Smooth muscle cell (in vitro differentiated cells): ENCODE measurements at regions not wholly inside any gene's neighbourhood (a gene's known extent, or its start where the extent isn't known, plus 50 kb on each side); places are given as distances from the start of the nearest gene placed in this dataset.

Experiments used
- DNase-seq: peaks from one replicate; lab custom pipeline; 2025; ENCODE audit not compliant: unreplicated experiment; lab: John Stamatoyannopoulos, UW
- H2AFZ ChIP-seq: fragments of 200-600 bp; sonication (generic); 2 replicates; pipeline ENCODE4 v1.6.0; 2016; ENCODE audit warnings: antibody characterized with exemption, low read depth, mild to moderate bottlenecking
- H3F3A ChIP-seq: fragments of 200-600 bp; sonication (generic); 2 replicates; pipeline ENCODE4 v1.6.0; 2017; ENCODE audit warnings: antibody characterized with exemption, low read depth
- H3K27ac ChIP-seq: fragments of 200-600 bp; sonication (generic); 2 replicates; pipeline ENCODE4 v1.5.1; 2016; ENCODE audit warnings: low read depth, mild to moderate bottlenecking
- H3K27me3 ChIP-seq: fragments of 200-600 bp; sonication (generic); 2 replicates; pipeline ENCODE4 v1.6.1; 2016; ENCODE audit warnings: low read depth, mild to moderate bottlenecking
- H3K36me3 ChIP-seq: fragments of 200-600 bp; sonication (generic); 2 replicates; pipeline ENCODE4 v1.5.1; 2016; ENCODE audit warnings: low read depth
- H3K4me1 ChIP-seq: fragments of 200-600 bp; sonication (generic); 2 replicates; pipeline ENCODE4 v1.5.1; 2016; ENCODE audit warnings: low read depth
- H3K4me2 ChIP-seq: fragments of 200-600 bp; sonication (generic); 2 replicates; pipeline ENCODE4 v1.6.0; 2016; ENCODE audit warnings: mild to moderate bottlenecking
- H3K4me3 ChIP-seq: fragments of 200-600 bp; sonication (generic); 2 replicates; pipeline ENCODE4 v1.5.1; 2016; ENCODE audit warnings: mild to moderate bottlenecking
- H3K79me2 ChIP-seq: fragments of 200-600 bp; sonication (generic); 2 replicates; pipeline ENCODE4 v1.6.0; 2016; ENCODE audit warnings: low read depth, mild to moderate bottlenecking
- H3K9ac ChIP-seq: fragments of 200-600 bp; sonication (generic); 2 replicates; pipeline ENCODE4 v1.6.0; 2016; ENCODE audit warnings: low read depth
- H3K9me3 ChIP-seq: fragments of 200-600 bp; sonication (generic); replicated peaks from 2 replicates; pipeline ENCODE4 v1.5.1; 2016; ENCODE audit warnings: low read depth
- H4K20me1 ChIP-seq: fragments of 200-600 bp; sonication (generic); 2 replicates; pipeline ENCODE4 v1.6.0; 2016; ENCODE audit warnings: low read depth
- WGBS: methylation state at CpG from one replicate; pipeline ENCODE4 v1.1.7; 2016; ENCODE audit warnings: low lambda C conversion rate; 5-methylcytosine and 5-hydroxymethylcytosine counted together
- TF ChIP-seq, protein P1 (sequence below): fragments of 200-600 bp; sonication (generic); IDR thresholded peaks from 2 replicates; pipeline ENCODE4 v1.5.1; 2017; ENCODE audit warnings: borderline replicate concordance, mild to moderate bottlenecking, antibody characterized with exemption; ENCODE audit not compliant: insufficient read depth, poor library complexity, severe bottlenecking

DNA sequence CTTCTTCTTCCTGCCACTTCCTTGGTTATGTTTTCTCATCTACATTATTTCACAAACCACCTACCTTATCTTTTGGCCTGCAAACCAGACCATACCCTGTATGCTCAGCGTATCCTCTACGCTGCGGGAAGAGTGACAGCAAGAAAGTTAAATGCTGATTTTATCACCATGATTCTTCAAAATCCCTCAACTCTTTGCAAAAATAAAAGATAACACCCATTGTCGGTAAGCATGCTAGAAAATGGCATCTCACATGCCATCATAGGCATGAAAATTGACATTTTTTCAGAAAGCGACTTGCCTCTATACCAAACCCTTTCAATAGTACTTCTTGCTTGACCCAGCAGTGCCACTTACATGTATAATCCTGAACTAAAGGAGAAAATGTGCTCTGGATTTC is 102.0 kb downstream of the HPGD start:
- Histone ChIP-seq H3K4me3 (no peak overlapping the region), H2AFZ (no peak overlapping the region), H3K4me2 (no peak overlapping the region), H3K79me2 (no peaks in the 10 kb centered on the region), H3K27me3 (no peaks in the 10 kb centered on the region), H3K4me1 (peaks cover 4% of the 10 kb centered on the region), H3K27ac (no peak overlapping the region), H3K9ac (no peak overlapping the region), H3F3A (no peaks in the 10 kb centered on the region), H3K9me3 (no peaks in the 10 kb centered on the region), H3K36me3 (no peaks in the 10 kb centered on the region), H4K20me1 (no peaks in the 10 kb centered on the region)
- 69% methylated on average over 5 of the region's 5 CpGs for WGBS
- DNase-seq: no peak
- TF ChIP-seq, protein P1, sequence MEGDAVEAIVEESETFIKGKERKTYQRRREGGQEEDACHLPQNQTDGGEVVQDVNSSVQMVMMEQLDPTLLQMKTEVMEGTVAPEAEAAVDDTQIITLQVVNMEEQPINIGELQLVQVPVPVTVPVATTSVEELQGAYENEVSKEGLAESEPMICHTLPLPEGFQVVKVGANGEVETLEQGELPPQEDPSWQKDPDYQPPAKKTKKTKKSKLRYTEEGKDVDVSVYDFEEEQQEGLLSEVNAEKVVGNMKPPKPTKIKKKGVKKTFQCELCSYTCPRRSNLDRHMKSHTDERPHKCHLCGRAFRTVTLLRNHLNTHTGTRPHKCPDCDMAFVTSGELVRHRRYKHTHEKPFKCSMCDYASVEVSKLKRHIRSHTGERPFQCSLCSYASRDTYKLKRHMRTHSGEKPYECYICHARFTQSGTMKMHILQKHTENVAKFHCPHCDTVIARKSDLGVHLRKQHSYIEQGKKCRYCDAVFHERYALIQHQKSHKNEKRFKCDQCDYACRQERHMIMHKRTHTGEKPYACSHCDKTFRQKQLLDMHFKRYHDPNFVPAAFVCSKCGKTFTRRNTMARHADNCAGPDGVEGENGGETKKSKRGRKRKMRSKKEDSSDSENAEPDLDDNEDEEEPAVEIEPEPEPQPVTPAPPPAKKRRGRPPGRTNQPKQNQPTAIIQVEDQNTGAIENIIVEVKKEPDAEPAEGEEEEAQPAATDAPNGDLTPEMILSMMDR: no peak

DNA sequence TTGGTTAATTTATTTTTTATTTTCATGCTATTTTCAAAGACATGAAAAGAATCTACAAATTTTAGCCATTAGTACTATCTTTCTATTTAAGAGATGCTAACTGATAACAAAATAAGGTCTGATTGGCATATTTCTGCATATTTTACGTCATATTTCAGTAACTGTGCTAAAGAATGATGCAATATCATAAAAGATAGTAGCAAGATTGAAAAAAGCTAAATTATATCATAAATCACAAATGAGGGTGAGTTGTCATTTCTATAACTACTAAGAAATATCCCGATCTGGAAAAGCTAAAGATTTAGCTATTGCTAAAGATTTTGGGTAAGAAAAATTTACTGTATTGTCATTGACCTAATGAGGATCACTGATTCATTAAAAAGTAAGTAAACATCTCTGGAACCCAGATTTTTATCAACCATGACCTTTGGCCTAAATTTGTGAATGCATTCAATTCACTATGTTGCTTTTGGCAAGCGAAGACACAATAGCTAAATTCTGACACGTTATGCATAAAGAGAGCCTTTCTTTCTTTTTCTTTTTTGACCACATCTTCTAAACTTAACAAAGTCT is 103.6 kb downstream of the HPGD start:
- H2AFZ ChIP-seq: no peak overlapping the region
- TF ChIP-seq, protein P1: no peak
- H4K20me1 ChIP-seq: no peaks in the 10 kb centered on the region
- H3F3A ChIP-seq: no peaks in the 10 kb centered on the region
- H3K79me2 ChIP-seq: no peaks in the 10 kb centered on the region
- no peak overlapping the region for H3K27ac ChIP-seq
- DNase-seq: no peak
- H3K36me3 ChIP-seq: no peaks in the 10 kb centered on the region
- no peak overlapping the region for H3K9ac ChIP-seq
- no peak overlapping the region for H3K4me3 ChIP-seq
- no peaks in the 10 kb centered on the region for H3K9me3 ChIP-seq
- no peak overlapping the region for H3K4me2 ChIP-seq
- 93% methylated on average over 4 of the region's 4 CpGs for WGBS
- no peaks in the 10 kb centered on the region for H3K27me3 ChIP-seq
- peaks cover under 1% of the 10 kb centered on the region for H3K4me1 ChIP-seq

DNA sequence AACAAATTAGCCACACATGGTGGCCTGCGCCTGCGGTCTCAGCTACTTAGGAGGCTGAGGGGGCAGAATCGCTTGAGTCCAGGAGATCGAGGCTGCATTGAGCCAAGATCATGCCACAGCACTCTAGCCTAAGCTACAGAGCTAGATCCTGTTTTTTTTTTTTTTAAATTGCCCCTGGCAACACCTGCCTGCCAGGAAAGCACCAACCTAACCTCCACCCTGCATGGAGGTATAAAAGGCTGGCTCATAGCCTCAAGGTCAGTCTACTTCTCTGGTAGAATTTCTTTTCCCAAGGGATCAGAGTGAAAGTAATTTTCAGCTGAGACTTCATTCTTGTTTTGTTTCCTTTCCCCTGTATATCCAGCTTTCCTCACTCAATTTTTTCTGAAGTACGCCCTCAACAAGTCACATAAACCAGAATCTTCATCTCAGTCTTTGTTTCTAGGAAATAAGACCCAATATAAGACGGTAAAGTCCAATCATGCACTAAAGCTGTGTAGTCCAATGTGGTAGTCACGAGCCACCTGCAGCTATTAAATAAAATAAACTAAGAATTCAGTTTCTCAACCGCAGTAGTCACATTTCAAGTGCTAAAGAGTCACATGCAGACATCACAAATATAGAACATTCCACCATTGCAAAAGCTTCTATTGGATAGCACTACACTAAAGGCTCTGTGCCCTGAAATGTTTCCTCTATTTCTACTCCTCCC is 113.3 kb downstream of the HPGD start:
- Histone ChIP-seq H3K4me3 (no peak overlapping the region), H3K27ac (no peak overlapping the region), H3K36me3 (no peaks in the 10 kb centered on the region), H3K27me3 (no peaks in the 10 kb centered on the region), H3F3A (no peaks in the 10 kb centered on the region), H3K9me3 (no peaks in the 10 kb centered on the region), H3K9ac (no peak overlapping the region), H3K4me1 (no peaks in the 10 kb centered on the region), H4K20me1 (no peaks in the 10 kb centered on the region), H2AFZ (no peak overlapping the region), H3K79me2 (no peaks in the 10 kb centered on the region), H3K4me2 (no peak overlapping the region)
- WGBS: 98% methylated on average over 8 of the region's 8 CpGs
- DNase-seq: no peak
- TF ChIP-seq, protein P1: no peak

DNA sequence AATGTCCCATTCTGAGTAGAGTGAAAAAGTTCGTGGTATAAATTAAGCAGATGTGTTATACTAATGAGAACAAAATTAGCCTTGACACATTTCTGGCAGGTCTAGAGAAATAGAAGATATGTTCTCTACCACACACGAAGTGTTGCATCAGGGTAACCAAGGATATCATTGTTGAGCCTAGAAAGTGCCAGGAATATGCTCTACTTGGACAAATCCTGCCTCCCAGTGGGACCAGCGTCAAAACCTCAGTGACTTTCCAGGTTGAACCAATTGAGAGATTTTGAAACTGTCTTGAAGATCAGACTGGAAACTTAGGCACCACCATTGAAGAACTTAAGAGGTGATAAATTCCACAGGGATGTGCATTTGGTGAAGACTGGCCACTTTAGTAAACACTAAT is 115.9 kb downstream of the HPGD start:
- Histone ChIP-seq H3K27me3 (no peaks in the 10 kb centered on the region), H4K20me1 (no peaks in the 10 kb centered on the region), H3F3A (no peaks in the 10 kb centered on the region), H3K36me3 (no peaks in the 10 kb centered on the region), H3K4me3 (no peak overlapping the region), H3K4me2 (no peak overlapping the region), H3K9me3 (no peaks in the 10 kb centered on the region), H2AFZ (no peak overlapping the region), H3K9ac (no peak overlapping the region), H3K79me2 (no peaks in the 10 kb centered on the region), H3K4me1 (peaks cover 19% of the 10 kb centered on the region), H3K27ac (no peak overlapping the region)
- WGBS: 91% methylated on average over 3 of the region's 3 CpGs
- DNase-seq: no peak
- TF ChIP-seq, protein P1: no peak
